GM21515 (cell line): ENCODE measurements at regions not wholly inside any gene's neighbourhood (a gene's known extent, or its start where the extent isn't known, plus 50 kb on each side); places are given as distances from the start of the nearest gene placed in this dataset.

Source experiments
- ATAC-seq: cut with Tn5 transposase; IDR thresholded peaks from one replicate; pipeline ENCODE4 v1.9.1; 2021; ENCODE audit not compliant: unreplicated experiment

DNA sequence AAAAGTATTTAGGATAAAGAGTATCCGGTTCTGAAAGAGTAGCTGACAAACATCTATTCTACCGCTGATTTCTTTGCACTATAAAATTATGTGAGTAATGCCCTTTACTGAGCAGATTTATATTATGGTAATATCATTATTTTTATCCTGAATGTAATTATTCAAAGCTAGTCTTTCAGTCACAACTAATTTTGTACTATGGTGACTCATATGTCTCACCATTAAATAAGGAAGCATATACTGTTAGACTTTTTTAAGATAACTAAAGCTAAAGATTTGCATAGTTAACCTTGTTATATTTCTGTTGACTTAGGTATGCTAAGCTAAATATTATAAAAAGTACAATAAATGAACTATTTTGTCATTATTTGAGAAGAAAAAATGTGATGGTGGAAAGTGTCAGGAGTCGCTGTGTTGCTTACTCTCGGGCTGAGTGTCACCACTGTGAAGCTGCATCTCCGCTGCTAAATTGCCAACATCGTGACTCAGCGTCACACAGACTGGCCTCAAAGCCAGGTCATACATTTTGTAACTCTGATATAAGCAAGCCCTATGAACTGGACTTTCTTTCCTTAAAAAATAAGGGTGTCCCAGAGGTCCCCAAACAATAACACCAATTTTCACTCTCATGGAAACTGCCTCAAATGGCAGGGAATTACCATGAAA, 69.1 kb upstream of the SSTR1 start:
- no peak for ATAC-seq

DNA sequence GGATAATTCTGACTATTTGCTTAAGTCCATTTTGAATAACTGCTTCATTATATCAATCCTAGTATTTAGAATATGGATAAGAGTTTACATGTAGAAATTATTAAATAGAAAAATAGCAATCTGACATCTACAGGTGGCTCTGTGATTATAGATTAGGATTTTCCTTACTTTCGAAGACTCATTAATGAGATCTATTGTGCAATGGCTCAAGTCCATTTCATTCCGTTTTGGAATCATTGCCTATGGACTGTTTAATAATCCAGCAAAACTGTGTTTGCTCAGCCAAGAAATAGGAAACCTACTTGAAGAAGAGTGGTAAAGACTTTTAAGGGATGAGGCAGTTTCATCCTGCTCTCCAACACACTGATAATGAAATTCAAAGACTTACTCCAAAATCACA, 67.8 kb upstream of the SSTR1 start:
- no peak for ATAC-seq

DNA sequence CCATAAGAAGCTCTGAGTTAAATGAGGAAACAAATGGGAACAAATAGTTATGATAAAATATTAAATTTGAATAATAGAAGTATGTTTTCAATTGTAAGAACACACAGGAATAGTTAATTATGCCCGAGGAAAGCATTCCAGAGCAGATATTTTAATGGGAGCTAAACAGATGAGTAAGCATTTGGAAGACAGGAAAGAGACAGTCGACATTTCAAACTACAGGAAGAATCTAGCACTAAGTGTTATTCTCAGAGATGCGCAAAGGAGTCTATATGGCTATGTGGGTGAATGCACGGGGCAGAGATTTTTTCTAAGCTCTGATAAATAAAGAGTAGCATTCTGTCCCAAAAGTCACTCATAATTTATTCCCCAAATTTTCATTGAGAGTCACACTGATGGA, 64.5 kb upstream of the SSTR1 start:
- ATAC-seq = no peak

DNA sequence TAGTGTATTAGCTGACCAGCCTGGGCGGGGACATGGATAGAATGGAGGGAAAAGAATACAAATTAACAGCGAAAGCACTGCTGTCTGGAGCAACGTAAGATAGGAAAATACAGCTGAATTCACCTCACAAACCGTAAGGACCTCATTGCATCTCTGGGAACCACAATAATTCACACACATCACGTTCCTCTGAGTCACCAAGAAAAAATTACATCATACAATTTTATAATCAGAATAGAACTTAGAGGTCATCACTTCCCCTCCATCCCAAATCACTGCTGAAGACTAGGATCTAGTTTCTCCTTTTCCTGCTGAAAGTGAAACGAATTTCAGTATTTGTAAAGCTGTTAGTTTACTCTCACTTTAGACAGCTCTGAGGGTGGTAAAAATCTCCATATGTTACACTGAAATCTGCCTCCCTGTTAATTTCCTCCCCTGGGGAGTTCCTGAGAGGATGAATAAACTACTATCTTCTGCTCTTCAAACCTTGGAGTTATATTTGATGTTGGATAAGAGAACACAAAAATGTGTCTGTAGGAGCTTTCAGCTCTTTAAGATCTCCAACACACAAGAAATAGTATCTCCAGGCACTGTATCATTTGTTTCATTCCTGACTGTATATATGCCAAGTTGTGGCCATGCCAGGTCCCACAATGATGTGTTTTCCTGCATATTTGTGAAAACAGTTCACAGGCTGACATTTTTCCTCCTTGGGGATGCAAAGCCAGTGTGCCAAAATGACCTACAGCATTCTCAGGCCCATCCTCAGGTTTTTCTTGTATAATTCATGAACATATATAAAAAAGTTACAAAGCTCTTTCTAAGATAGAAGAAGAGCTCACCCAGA, 63.8 kb upstream of the SSTR1 start:
- ATAC-seq = no peak

DNA sequence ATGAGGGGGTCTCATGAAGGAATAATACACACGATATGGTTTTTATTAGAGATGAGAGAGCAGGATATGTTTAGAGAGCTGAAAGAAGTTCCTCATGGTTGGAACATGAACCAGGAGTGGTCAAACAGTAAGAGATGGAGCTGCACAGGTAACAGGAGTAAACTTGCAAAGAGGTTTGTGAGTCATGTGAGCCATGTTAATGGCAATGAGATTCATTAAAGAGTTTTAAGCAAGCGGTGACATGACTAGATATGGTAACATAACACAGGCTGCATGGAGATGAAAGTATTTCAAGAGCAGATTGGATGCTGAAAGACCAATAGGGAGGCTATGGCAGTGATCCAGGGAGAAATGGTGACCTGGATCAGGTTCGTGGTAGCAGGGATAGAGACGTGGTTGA, 62.6 kb upstream of the SSTR1 start:
- ATAC-seq = no peak

DNA sequence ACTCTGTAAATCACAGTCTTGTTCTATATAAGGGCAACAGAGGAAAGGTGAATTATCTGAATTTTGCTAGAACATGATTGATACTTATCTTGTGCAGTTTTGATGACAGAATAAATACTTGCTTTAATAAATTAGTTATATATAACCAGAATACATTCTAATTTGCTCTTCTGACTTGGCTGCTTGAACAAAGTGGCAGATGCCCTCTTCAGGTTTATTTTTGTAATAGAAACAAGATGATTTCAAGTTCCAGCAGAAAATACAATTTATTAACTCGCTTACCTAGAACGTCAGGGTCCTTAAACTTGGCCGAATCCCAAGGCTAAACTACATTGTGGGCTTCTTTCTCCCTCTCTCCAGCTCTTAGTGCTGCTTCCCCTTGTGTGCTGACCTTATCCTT, 57.6 kb upstream of the SSTR1 start:
- no peak for ATAC-seq
